NCI-H526 treated with DMSO at 0.1 percent for 48 hours (cell line): ENCODE measurements at regions not wholly inside any gene's neighbourhood (a gene's known extent, or its start where the extent isn't known, plus 50 kb on each side); places are given as distances from the start of the nearest gene placed in this dataset.

Source experiments
- DNase-seq: peaks from one replicate; lab custom pipeline; 2025; lab: John Stamatoyannopoulos, UW

DNA sequence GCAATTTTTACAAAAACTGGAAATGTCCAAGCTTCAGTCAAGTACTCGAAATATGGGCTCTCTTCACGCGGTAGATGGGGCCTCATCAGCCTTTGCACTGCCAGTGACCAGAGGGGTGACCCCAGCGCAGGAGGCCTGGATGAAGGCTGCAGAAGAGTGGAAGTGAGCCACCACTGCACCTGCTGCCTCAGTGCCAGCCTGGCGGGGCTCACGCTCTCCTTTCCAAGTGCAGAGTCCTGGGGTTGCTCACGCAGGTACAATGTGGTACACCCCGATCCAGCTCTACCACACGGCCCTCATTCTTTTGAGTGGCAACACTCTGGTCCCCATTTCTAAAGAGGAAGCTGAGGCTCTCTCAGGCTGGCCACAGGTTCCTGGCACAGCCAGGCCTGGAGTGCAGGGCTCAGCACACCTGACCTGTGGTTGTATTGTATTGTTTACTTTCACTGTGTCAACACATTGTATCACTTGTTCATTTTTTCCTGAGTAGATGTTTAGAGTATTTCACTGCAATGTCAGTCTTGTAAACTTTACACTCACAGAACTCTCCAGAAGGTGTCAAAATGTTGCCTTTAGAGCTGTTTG is 97.3 kb upstream of the SOX1 start:
- DNase-seq, result no peak

DNA sequence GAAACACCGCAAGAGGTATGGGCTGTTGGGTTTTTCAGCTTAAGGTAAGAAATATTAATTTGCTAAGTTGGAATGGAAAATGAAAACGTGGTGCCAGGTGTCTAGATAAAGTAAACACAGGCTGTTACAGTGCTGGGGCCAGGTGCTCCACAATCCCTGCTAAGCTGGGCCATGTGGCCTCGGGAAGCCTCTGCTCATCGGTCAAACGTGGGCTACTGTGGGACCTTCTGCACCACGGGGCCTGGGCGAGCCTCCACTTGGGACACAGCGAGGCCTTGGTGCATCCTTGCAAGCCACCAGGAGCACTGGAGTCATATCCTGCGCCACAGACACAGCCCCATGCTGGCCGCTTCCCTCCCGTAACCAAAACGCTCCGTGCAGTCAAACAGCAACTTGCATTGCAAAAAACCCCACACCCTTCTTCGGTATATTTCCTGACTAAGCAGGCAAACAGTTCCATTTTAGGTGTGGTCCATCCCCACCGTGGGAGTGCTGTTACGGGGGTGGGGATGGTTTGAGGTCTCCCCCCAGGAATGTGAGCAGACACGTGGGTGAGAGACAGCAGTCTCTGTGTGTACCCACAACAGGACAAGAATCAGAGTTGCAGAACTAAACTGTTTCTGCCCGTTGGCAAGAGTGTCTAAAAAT is 96.3 kb upstream of the SOX1 start:
- no peak for DNase-seq

DNA sequence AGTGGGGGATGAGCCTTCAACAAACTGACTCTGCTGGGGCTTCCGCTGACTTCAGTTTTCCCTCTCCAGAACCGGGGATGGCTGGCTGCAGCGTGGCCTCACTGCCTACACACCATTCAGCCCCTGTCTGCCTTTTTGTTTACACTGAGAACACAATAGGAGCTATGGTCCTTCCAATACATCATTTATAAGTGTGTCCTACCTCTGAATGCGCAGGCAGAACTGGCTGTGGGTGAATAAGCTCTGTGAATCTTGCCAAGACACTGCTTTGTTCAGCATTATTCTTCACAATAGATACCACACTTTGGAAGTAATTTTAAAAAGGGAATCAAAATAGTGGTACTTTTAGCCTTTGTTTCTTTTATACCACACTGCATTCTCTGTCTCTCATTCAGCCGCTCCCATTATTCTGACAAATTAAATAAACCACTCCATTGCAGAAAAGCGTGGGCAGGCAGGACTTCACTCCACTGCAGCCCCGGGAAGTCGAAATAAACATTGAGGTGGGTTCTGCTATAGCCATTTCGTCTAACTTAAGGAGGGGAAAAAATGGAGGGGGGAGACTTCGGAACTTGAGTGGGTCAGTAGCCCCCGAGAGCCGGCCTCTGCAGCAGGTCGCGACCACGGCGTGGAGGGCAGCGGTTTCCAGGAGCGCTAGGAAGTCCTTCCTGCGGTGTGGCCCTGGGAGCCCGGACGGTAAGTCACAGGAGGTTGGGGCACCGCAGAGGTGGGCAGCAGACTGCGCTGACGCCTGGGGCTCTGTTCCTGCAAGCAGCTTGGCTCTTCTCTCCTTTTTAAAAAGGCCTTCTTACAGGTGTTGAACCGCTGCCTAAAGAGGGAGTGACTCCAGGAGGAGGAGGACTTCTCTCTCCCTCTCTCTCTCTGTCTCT is 94.8 kb upstream of the SOX1 start:
- no peak for DNase-seq

DNA sequence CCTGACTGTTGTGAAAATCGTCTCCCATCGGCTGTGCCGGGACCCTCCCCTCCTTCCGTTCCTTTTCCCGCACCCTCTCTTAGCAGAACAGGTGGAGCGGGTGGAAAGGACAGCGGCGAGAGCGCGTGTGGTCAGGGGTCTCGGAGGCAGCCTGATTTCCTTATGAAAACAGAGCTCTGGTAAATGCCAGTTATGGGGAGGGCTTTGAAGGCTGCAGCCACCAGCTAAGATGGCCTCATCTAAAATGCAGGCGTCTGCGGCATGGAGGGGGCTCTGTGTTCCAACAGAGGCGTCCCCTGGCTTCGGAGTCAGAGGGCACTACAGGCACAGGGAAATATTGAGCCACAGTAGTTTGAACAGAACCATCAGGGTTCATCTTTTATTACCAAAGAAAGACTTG is 93.8 kb upstream of the SOX1 start:
- peak; percentile 61 for DNase-seq

DNA sequence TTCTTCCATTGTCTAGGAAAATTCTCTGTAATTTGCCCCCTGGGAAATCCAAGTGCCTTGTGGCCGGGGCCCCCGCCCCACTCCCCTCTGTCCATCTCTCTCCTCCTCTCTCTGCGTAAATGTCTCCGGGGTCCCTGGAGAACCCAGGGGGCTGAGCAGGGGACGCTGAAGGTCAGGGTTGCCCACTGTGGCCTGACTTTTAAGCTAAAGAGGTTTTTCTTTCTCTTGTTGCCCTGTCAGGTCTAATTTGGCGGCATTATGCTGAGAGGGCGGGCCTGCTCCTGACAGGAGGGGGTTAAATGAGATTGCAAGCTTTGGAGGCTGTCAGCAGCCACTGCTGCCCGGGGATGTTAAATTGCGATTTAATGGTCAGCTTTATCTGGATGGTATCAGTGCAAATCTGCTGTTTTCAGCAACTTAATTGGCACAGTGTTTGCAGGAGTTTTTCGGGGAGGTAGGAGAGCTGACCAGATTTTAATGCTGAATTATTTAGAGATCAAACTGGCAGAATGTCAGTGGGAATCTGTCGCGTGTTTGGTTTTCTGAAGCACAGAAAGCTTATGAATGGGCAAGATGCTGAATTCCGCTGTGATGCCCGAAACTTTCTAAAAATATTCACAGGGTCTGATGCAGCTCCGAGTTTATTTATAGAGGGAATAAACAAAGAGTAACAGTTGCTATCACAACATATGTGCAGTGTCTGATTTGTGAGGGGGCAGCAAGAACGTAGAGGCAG is 93.2 kb upstream of the SOX1 start:
- peak; percentile 43 for DNase-seq

DNA sequence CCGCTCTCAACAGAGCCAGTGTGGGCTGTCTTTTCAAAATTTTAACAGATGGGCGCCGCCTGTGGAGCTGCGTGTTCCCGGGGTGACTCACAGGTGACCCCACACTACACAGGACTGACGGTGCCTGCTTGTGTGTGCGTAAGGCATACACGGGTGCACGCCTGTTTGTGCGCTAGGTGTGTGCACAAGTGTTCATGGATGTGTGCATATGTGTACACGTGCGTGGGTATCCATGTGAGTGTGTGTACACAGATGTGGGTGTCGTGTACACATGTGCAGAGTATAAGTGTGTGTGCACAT is 92.7 kb upstream of the SOX1 start:
- no peak for DNase-seq

DNA sequence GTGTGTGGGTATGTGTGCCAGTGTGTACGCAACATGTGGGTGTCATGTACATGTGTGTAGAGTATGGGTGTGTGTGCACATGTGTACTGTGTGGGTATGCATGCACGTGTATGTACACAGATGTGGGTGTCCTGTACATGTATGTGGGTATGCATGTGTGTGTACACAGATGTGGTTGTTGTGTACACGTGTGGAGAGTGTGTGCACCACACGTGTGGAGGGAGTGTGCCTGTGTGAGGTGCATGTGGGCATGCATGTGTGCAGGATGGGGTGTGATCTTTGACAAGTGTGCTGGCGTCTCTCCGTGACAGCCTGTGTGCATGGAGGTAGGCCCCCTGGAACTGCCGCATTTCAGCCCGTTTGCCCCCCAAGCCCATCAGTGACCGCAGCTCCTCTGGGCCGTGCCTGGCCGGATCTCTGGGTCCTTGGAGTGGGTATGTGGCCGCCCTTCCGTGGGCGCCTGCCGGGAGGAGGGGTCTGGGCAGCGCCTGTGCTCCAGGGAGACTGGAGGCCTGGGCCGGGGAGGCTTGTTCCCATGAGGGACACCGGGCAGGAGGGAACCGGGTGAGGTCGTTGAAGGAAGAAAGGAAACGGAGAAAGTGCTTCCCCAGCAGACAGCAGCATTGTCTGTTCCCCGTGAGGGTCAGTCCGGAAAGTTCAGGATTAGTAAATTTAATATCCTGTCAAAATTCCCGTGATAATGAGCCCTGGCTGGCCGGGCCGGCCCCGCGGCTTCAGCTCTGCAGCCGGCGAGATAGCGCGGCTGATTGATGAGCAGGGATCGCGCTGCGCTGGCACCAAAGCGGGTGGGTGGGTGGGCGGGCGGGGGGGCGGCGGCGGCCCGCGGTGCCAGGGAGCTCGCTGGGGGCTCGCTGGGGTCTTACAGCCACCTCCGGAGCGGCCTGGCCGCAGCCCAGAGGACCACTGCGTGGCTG is 91.1 kb upstream of the SOX1 start:
- no peak for DNase-seq

DNA sequence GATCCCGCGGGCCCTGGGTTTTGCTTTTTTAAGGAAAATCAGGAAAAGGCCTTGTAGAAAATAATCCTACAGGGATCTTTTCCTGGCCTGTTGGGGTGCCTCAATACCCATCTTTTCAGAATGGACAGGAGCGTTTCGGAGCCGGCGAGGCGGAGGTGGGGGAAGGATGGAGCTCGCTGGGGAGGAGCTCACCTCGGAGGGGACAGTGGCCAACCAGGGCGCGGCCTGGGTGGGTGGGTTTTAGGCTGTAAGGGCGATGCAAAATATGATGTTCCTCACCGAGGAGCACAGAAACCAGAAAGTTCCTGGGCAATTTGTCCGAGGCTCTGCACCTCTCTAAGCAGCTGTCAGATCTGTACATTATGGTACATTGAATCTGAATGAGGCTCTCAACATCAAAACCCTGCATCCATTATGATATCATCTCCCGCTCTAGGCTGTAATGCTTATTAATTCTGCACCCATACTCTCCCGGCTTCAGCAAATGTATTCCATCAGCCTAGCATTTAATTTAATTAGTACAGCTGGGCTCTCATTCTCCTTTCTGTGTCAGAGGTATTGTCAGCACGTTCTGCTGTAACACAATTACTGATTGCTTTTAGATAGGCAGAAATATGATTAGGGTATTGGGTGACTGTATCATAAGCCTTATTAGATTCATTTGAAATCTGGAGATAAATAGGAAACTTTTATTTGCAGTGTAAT is 90.3 kb upstream of the SOX1 start:
- no peak for DNase-seq

DNA sequence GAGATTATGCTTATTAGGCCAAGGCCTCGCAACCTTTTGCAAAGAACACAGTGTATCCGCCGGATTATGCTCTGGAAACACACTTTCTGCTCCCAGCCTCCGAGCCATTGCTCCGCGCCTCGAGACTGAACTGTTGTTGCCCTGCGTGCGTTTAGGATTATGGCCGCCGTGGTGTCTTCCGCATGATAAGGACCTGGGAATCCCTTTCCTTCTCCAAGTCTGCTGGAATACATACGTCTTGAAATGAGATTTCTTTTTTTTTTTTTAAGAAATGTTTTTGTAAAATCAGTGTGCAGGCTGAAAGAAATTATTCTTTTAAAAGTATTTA is 89.8 kb upstream of the SOX1 start:
- DNase-seq, result no peak

DNA sequence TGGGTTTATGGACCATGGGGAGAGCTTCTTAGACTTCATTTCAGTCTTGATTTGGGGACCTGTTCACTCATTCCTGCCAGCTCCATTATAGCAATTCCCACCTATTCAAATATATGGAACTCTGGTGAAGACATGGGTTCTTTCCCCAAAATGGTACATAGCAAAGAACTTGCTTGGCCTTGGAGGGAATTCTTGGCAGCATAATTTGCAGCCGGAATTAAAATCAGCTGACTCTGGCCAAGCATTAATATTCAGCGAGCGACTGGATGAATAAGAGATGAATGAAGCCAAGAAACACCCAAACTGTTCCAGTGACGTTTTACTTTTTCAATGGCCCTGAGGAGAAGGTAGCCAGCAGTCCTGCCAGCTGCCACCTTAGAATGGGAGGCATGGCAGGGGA is 88.4 kb upstream of the SOX1 start:
- DNase-seq, result no peak

DNA sequence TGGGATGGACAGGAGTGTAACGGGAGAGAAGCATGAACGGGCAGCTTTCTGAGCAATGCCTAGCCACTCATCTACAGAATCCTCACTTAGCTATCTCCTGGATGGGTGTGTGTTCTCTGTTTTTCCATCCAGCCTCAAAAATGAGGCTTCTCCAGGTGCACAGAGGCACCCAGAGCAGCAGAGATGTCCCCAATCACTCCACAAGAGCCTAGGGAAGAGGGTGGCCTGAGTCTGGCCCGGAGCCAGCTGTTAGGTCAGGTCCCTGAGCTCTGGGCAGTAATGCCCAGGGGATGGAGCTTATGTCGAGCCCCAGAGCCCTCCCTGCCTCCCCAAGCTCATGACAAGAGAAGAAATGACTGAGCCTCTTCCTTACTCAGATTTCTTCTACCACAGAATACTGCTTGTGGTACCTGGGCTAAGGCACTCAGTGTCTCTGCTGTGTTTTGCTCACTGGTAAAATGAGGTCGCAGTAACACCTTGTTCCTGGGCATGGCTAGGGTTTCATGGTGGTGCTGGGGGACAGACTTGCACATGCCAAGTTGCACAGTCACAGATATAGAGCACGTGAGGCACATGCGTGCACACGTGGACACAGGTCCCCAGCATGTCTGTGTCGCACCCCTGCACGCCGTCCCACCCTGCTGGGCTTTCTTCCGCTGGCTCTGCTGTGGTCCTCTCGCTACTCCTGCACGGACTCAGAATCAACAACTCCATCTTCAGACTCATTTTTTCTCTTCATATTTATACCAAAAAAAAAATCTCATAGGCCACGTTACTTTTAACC is 86.6 kb upstream of the SOX1 start:
- DNase-seq, result no peak

DNA sequence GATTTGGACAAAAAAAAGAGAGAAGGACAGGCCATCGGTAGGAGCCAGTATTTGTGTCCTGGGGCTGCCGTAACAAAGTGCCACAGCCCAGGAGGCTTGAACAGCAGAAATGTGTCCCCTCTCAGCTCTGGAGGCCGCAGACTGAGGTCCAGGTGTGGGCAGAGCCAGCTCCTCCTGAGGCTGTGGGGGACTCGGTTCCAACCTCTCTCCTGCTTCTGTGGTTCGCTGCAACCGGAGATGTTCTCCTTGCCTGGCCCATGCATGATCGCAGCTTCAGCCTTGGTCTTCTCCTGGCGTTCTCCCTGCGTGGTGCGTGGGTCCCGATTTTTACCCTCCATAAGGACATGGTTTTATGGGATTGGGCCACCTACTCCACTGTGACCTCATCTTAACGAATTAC is 85.9 kb upstream of the SOX1 start:
- no peak for DNase-seq

DNA sequence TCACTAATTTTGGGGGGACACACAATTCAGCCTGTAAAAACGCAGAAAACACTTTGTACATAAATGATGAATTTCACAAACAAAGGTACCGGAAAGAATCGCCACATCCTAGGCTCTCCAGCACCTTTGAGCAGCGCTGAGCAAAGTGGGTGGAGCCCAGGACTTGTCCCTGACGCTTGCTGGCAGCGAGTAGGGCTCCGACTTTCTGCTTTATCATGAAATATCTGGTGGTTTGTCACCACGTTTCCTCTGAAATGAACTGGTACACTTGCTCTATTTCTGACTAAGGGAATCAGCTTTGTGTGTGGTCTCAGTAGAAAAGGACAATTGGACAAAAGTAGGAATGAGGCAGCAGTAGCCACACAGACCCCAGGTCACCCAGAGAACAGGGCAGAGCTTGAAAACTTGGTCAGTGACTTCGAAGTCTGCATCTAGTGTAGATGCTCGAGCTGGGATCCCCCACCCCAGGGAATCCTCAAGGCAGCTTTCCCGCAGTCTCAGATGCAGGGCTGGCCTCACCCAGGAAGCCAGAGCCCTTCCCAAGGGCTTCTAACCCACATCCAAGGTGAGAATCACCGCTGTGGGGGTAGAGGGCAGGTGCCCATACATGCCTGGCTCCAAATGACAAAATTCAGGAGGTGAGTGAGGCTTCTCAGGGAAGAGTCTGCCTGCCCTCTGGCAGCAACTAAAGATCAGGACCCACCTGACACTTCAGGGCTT is 85.3 kb upstream of the SOX1 start:
- DNase-seq, result no peak

DNA sequence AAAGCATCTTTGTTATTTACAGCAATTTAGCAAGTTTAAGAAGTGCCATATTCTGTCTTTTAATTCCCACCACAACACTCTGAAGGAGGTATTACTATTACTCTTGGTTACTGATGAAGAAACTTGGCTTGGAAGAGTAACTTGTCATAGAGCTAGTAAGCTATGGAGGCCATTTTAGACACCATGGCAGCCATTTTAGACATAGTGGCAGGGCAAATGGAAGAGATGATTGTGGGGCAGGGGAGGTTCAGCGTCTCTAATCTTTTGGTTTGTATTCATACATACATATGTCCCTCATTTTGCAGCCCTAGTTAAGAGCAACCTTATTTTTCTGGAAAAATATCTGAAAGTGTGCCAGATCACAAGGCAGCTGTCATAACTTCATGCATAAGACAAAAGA is 82.6 kb upstream of the SOX1 start:
- no peak for DNase-seq

DNA sequence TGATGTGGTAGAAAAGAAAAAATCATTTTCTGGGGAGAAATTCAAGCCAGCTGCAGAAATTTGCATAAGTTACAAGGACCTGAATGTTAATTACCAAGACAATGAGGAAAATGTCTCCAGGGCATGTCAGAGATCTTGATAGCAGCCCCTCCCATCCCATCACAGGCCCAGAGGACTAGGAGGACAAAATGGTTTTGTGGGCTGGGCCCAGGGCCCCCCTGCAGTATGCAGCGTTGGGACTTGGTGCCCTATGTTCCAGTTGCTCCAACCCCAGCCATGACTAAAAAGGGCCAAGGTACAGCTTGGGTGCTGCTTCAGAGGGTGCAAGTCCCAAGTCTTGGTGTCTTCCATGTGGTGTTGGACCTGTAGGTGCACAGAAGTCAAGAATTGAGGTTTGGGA is 76.6 kb upstream of the SOX1 start:
- DNase-seq, result no peak

DNA sequence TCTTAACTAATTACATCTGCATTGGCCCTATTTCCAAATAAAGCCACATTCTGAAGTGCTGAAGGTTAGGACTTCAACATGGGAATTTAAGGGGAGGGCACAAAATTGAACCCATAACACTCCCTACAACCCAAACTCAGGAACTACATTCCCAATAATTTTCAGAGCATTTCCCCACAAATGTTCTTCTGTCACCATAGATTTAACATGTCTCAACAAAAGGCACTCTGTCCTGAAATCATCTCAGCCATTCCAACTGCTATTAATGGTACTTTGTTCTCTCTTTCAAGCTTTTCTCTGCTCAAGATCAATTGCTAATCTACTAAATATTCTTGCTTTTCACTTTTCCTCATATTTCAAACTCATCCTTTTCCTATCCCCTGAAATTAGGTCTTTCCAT is 74.0 kb upstream of the SOX1 start:
- no peak for DNase-seq

DNA sequence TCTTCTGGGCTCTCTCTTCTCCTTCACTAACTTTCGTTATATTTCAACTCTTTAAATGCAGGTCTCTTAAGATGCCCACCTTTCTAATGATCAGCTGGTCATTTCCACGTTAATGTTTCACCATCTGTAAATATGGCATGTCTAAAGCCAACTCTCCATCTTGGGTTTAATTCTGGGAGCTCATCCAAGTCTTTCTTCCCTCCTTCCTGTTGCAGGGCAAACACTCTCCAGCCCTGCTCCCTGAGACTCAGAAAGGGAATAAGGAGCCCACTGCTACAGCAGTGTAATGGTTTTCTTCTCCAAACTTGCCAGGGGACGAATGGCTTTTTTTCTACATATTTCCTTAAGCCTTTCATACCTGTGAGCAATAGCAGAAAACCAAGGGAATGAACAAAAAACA is 73.3 kb upstream of the SOX1 start:
- no peak for DNase-seq

DNA sequence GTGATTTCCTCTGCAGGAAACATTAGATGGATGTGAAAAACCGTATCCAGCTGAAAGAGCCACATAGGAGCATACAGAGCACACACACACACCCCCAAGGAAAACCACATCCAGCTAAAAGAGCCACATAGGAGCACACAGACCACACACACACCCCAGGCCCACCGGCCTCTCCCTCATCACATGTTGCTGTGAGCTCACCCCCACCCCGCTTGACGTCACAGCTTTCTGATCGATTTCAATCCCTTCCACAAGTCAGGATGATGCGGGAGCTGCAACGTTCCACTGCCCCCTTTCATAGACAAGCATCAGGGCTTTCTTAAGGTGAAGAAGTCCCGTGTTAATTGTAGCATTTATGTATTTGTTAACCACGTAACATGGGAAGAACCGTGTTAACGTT is 72.4 kb upstream of the SOX1 start:
- DNase-seq, result no peak

DNA sequence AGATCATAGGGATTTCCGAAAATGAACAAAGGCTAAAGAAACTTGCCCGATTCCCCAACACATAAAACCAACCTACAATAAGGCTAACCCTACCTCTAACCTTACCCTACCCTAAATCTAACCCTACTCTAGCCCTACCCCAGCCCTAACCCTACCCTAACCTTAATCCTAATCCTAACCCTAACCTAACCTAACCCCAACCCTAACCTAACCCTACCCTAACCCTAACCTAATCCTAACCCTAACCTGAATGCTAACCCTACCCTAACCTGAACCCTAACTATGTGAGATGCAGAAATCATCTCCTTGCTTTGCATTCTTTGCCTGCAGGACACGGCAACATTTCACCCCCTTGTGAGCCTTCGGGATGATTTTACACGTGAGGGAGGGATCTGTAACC is 67.6 kb upstream of the SOX1 start:
- DNase-seq, result no peak

DNA sequence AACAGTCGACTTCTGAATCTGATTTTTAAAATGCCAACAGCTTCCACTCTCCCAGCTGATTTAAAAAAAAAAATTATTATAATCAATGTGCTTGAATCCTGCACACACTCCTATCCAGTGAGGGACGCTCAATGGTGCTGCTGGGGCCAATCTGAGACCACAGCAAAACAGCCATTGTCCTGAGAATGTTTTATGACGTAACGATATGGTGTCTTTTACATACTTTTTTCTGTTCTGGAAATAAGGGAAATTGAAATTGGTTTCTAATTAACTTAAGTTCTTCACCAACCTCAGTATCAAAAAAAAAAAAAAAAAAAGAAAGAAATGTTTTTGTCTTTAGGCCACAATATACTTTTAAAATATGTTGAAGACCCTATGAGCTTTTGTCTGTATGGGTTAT is 66.1 kb upstream of the SOX1 start:
- DNase-seq, result no peak
